GM18511 (cell line): ENCODE measurements at regions not wholly inside any gene's neighbourhood (a gene's known extent, or its start where the extent isn't known, plus 50 kb on each side); places are given as distances from the start of the nearest gene placed in this dataset.
"Not testable (repeated sequence)": the region's sequence is repeated elsewhere in the genome, so short reads cannot be mapped to it uniquely, and the experiment has no call there.

Experiments used
- ATAC-seq: cut with Tn5 transposase; IDR thresholded peaks from one replicate; pipeline ENCODE4 v1.9.1; 2021; ENCODE audit warnings: mild to moderate bottlenecking, moderate library complexity; ENCODE audit not compliant: unreplicated experiment

GRCh38 chr11:34756591-34756990 lies 135.7 kb downstream of the EHF start:
- ATAC-seq = no peak

- no peak for ATAC-seq
These were observed 134.8 kb downstream of the EHF start for GRCh38 chr11:34755671-34756070.

- ATAC-seq = no peak
These were observed 133.4 kb downstream of the EHF start for GRCh38 chr11:34754171-34754823.

GRCh38 chr11:34750692-34751405 lies 130.0 kb downstream of the EHF start:
- no peak for ATAC-seq

GRCh38 chr11:34749666-34750659 lies 129.1 kb downstream of the EHF start:
- no peak for ATAC-seq

- no peak for ATAC-seq
These were observed 127.1 kb downstream of the EHF start for GRCh38 chr11:34748036-34748435.

GRCh38 chr11:34747251-34747650 lies 126.4 kb downstream of the EHF start:
- ATAC-seq = no peak

- ATAC-seq = no peak
These were observed 124.3 kb downstream of the EHF start for GRCh38 chr11:34745195-34745594.

GRCh38 chr11:34744511-34744910 lies 123.6 kb downstream of the EHF start:
- ATAC-seq = no peak

GRCh38 chr11:34738237-34738636 lies 117.3 kb downstream of the EHF start:
- ATAC-seq = no peak

- no peak for ATAC-seq
These were observed 111.9 kb downstream of the EHF start for GRCh38 chr11:34732831-34733230.

- no peak for ATAC-seq
These were observed 110.7 kb downstream of the EHF start for GRCh38 chr11:34731603-34732002.

GRCh38 chr11:34730544-34731295 lies 109.8 kb downstream of the EHF start:
- ATAC-seq = no peak

GRCh38 chr11:34728609-34729008 lies 107.7 kb downstream of the EHF start:
- ATAC-seq = no peak

- ATAC-seq = no peak
These were observed 106.4 kb downstream of the EHF start for GRCh38 chr11:34727228-34727737.

- ATAC-seq = no peak
These were observed 104.1 kb downstream of the EHF start for GRCh38 chr11:34724973-34725372.

- no peak for ATAC-seq
These were observed 100.8 kb downstream of the EHF start for GRCh38 chr11:34721646-34722045.

- ATAC-seq = no peak
These were observed 98.5 kb downstream of the EHF start for GRCh38 chr11:34719303-34719848.

- not testable (repeated sequence) for ATAC-seq
These were observed 92.7 kb downstream of the EHF start for GRCh38 chr11:34713631-34714030.
